Stimulated activated CD4-positive, alpha-beta T cell treated with anti-CD3 and anti-CD28 coated beads, Interleukin-1b, Interleukin-23, amount 100 ng/mL, for 4 hours (primary cell): ENCODE measurements at regions not wholly inside any gene's neighbourhood (a gene's known extent, or its start where the extent isn't known, plus 50 kb on each side); places are given as distances from the start of the nearest gene placed in this dataset.
"Not testable (repeated sequence)": the region's sequence is repeated elsewhere in the genome, so short reads cannot be mapped to it uniquely, and the experiment has no call there.

Experiments used
- DNase-seq, 2 donors: peaks; one replicate each; pipeline ENCODE4 v3.0.0-alpha.2; 2020; ENCODE audit warnings: low read depth in 2 of 2

GRCh38 chrX:6990552-6991193, 156.8 kb upstream of the STS start:
- DNase-seq = no peak

GRCh38 chrX:6989858-6990257, 157.7 kb upstream of the STS start:
- DNase-seq = no peak

GRCh38 chrX:6988694-6989093, 158.8 kb upstream of the STS start:
- not testable (repeated sequence) for DNase-seq

- DNase-seq = no peak
These were observed 160.6 kb upstream of the STS start for GRCh38 chrX:6986915-6987314.

GRCh38 chrX:6985537-6985936, 162.0 kb upstream of the STS start:
- DNase-seq = no peak

GRCh38 chrX:6983207-6983955, 164.1 kb upstream of the STS start:
- no peak for DNase-seq

GRCh38 chrX:6981718-6982406, 165.7 kb upstream of the STS start:
- DNase-seq = no peak

GRCh38 chrX:6980981-6981380, 166.5 kb upstream of the STS start:
- DNase-seq = no peak

GRCh38 chrX:6968231-6968630, 179.3 kb upstream of the STS start:
- DNase-seq = no peak

- DNase-seq = no peak
These were observed 181.8 kb upstream of the STS start for GRCh38 chrX:6965729-6966128.

- no peak for DNase-seq
These were observed 185.5 kb upstream of the STS start for GRCh38 chrX:6962006-6962355.

- no peak for DNase-seq
These were observed 186.1 kb upstream of the STS start for GRCh38 chrX:6961286-6962005.

- no peak for DNase-seq
These were observed 188.5 kb upstream of the STS start for GRCh38 chrX:6959006-6959405.

GRCh38 chrX:6954836-6955235, 192.7 kb upstream of the STS start:
- no peak for DNase-seq

GRCh38 chrX:6946168-6946567, 201.3 kb upstream of the STS start:
- DNase-seq = no peak

GRCh38 chrX:6941041-6941440, 206.5 kb upstream of the STS start:
- DNase-seq = no peak

- not testable (repeated sequence) for DNase-seq
These were observed 214.6 kb upstream of the STS start for GRCh38 chrX:6932942-6933341.

GRCh38 chrX:6930307-6930849, 217.1 kb upstream of the STS start:
- DNase-seq = no peak

GRCh38 chrX:6924443-6925077, 223.0 kb upstream of the STS start:
- no peak for DNase-seq

GRCh38 chrX:6917666-6918065, 229.8 kb upstream of the STS start:
- DNase-seq = no peak

GRCh38 chrX:6910218-6910617, 237.3 kb upstream of the STS start:
- DNase-seq = no peak

- DNase-seq = no peak
These were observed 238.1 kb upstream of the STS start for GRCh38 chrX:6909396-6909795.
